ENCODE measurements at regions not wholly inside any gene's neighbourhood (a gene's known extent, or its start where the extent isn't known, plus 50 kb on each side); places are given as distances from the start of the nearest gene placed in this dataset.
"Not testable (repeated sequence)": the region's sequence is repeated elsewhere in the genome, so short reads cannot be mapped to it uniquely, and the experiment has no call there.

DNA sequence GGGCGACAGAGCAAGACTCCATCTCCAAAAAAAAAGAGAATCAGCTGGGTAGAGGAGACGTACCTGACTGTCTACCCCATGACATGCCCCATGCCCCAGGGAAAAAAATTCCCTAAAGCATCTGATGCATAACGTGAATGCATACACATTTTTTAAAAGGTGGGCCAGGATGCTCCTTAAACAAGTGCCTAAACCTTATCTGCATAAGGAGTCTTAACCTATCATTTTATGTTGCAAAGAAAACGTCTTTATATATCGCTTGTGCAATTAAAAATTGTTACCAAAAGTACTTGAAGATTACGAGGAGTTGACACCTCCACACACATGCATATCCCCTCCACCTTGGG is 95.8 kb upstream of the METTL9 start:
- TF ChIP-seq, protein P1, sequence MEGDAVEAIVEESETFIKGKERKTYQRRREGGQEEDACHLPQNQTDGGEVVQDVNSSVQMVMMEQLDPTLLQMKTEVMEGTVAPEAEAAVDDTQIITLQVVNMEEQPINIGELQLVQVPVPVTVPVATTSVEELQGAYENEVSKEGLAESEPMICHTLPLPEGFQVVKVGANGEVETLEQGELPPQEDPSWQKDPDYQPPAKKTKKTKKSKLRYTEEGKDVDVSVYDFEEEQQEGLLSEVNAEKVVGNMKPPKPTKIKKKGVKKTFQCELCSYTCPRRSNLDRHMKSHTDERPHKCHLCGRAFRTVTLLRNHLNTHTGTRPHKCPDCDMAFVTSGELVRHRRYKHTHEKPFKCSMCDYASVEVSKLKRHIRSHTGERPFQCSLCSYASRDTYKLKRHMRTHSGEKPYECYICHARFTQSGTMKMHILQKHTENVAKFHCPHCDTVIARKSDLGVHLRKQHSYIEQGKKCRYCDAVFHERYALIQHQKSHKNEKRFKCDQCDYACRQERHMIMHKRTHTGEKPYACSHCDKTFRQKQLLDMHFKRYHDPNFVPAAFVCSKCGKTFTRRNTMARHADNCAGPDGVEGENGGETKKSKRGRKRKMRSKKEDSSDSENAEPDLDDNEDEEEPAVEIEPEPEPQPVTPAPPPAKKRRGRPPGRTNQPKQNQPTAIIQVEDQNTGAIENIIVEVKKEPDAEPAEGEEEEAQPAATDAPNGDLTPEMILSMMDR (IDR thresholded peaks at IDR 0.05; ENCODE audit: poor library complexity, severe bottlenecking) = not testable (repeated sequence)
- TF ChIP-seq EZH2 (IDR thresholded peaks at IDR 0.05; ENCODE audit: borderline replicate concordance, insufficient read depth, low read length, poor library complexity, severe bottlenecking); MXI1 (conservative IDR thresholded peaks at IDR 0.05; ENCODE audit: poor library complexity, severe bottlenecking); RAD21 (conservative IDR thresholded peaks at IDR 0.05); POLR2AphosphoS5 (IDR thresholded peaks at IDR 0.05): not testable (repeated sequence)
